SIG-M5 treated with dmso at 0.1 percent for 504 hours (cell line): ENCODE measurements at regions not wholly inside any gene's neighbourhood (a gene's known extent, or its start where the extent isn't known, plus 50 kb on each side); places are given as distances from the start of the nearest gene placed in this dataset.
"Not testable (repeated sequence)": the region's sequence is repeated elsewhere in the genome, so short reads cannot be mapped to it uniquely, and the experiment has no call there.

Source experiments
- DNase-seq: peaks from one replicate; lab custom pipeline; 2025; ENCODE audit not compliant: unreplicated experiment; lab: John Stamatoyannopoulos, UW

- DNase-seq = no peak
Observed at GRCh38 chr10:42883993-42884983, 101.7 kb downstream of the BMS1 start.

GRCh38 chr10:42885491-42886270 is 103.1 kb downstream of the BMS1 start:
- DNase-seq = no peak

- DNase-seq = no peak
Observed at GRCh38 chr10:42887734-42888503, 105.3 kb downstream of the BMS1 start.

GRCh38 chr10:42888504-42889095 is 106.0 kb downstream of the BMS1 start:
- DNase-seq = no peak

GRCh38 chr10:42896735-42897134 is 114.1 kb downstream of the BMS1 start:
- DNase-seq = no peak

GRCh38 chr10:42898037-42898960 is 115.7 kb downstream of the BMS1 start:
- no peak for DNase-seq

- no peak for DNase-seq
Observed at GRCh38 chr10:42899036-42899435, 116.4 kb downstream of the BMS1 start.

- DNase-seq = not testable (repeated sequence)
Observed at GRCh38 chr10:42900346-42900745, 117.8 kb downstream of the BMS1 start.

- DNase-seq = no peak
Observed at GRCh38 chr10:42911359-42911758, 128.8 kb downstream of the BMS1 start.

- no peak for DNase-seq
Observed at GRCh38 chr10:42916974-42917373, 134.4 kb downstream of the BMS1 start.

- DNase-seq = no peak
Observed at GRCh38 chr10:42917821-42918220, 135.2 kb downstream of the BMS1 start.

GRCh38 chr10:42921951-42922350 is 139.4 kb downstream of the BMS1 start:
- DNase-seq = no peak

GRCh38 chr10:42924484-42924883 is 141.9 kb downstream of the BMS1 start:
- DNase-seq = no peak

GRCh38 chr10:42926843-42927242 is 144.2 kb downstream of the BMS1 start:
- DNase-seq = no peak

- no peak for DNase-seq
Observed at GRCh38 chr10:42928064-42928463, 145.5 kb downstream of the BMS1 start.

GRCh38 chr10:42929236-42929635 is 146.6 kb downstream of the BMS1 start:
- no peak for DNase-seq

GRCh38 chr10:42929993-42930392 is 146.9 kb upstream of the RET start:
- DNase-seq = no peak

GRCh38 chr10:42930516-42931192 is 146.2 kb upstream of the RET start:
- no peak for DNase-seq

GRCh38 chr10:42932116-42932515 is 144.8 kb upstream of the RET start:
- DNase-seq = no peak
